HG02610 (cell line): ENCODE measurements at regions not wholly inside any gene's neighbourhood (a gene's known extent, or its start where the extent isn't known, plus 50 kb on each side); places are given as distances from the start of the nearest gene placed in this dataset.
"Not testable (repeated sequence)": the region's sequence is repeated elsewhere in the genome, so short reads cannot be mapped to it uniquely, and the experiment has no call there.

Source experiments
- ATAC-seq: cut with Tn5 transposase; IDR thresholded peaks from one replicate; pipeline ENCODE4 v1.9.1; 2021; ENCODE audit warnings: mild to moderate bottlenecking, moderate library complexity; ENCODE audit not compliant: unreplicated experiment

- no peak for ATAC-seq
Observed at GRCh38 chr3:159340877-159341500, 539.1 kb downstream of the MFSD1 start.

DNA sequence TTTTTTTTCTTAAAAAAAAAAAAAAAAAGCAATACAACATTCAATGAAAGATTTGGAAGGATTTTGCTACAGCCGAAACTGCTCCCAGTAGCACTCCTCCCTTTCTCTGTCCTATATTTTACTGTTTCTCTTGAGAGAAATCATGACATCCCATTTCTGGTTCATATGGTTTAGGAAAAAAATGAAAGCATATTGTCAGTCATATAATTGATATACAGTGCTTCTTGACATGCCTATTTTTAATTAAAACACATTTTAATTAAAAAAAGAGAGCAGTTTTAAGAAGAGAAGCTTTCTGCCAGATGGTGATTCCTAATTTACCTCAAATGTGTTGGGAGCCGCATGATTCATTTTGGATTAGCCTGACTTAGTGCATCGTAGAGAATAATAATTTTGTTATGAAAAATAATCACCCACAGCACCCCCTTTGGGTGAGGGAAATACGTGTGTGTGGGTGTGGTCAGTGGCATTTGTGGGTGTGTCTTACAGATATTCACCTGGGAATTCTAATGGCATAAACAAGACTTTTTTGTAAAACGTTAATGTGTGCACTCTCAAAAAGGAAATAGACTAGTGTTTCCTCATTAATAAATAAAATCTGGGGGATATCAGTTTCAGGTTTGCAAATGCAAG lies 544.5 kb downstream of the MFSD1 start:
- ATAC-seq: no peak

- no peak for ATAC-seq
Observed at GRCh38 chr3:159348431-159348830, 546.6 kb downstream of the MFSD1 start.

DNA sequence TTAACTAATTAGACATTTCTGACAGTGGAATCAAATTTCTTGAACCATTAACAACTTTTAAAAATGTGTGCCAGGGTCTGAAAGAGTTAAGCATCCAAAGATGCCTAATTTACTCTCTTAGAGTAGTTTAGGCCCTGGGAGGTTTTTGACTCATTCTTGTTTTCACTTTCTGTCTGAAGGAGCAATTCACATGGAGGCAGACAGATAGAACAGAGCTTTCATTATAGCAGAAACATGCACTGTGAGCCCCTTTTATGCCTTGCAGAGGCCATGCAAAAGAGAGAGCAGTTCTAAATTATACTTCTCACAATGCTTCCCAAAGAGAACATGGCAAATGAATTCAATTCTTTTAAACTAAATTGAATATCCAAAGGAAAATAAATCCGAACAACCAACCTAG lies 554.8 kb downstream of the MFSD1 start:
- peak; percentile 69 for ATAC-seq

DNA sequence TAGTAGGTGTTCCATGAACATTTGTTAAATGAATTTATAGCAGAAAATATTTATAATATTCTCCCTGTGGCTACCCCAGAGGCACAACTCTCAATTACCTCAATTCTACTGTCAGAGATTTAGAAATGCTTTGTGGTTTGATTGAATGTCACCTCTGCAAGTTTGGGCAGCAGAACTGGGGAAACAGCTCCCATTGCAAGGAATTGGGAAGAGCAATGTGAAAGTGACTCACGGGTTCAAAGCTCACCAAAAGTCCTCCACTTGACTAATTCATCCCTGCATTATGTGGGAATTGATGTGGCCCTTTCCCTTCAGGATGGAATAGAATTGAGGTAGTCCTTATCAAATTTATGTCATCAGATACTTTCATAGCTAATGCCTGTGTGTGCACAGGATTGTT lies 562.7 kb downstream of the MFSD1 start:
- no peak for ATAC-seq

DNA sequence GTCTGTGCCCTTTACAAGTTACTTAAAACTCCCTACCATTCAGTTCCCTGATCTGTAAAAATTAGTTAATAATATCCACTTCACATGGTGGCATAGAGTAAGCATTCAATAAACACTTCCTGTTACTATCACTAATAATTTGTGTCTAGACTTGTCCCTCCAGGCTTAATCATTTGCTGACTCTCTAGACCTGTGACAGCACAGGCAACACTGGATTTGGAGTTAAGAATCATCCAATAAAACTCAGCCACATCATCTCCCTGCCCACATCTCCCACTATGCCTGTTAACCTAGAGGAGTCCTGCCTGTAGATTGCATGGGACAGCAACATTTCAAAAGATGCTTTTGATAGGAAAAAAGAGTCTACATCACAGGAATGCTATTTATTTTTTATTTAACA lies 564.6 kb downstream of the MFSD1 start:
- no peak for ATAC-seq

DNA sequence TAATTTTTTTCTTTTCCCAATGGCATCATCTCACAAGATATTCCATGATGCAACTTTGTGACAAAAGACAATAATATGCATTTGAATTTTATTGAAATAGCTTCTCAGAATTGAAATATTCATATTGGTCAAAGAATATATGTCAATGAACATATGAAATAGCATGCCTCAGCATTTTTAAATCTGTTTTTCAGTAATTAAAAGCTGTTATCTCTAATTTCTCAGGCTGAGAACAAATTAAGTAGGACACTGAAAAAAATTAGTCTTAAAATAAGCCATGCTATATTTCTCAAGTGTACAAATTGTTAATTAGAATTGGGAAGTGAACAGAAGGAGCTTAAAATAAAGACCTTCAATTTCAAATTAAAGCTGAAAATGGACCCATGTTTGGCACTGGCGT lies 570.1 kb downstream of the MFSD1 start:
- no peak for ATAC-seq

GRCh38 chr3:159378396-159379194 lies 576.7 kb downstream of the MFSD1 start:
- no peak for ATAC-seq

GRCh38 chr3:159380891-159381290 lies 579.0 kb downstream of the MFSD1 start:
- no peak for ATAC-seq

DNA sequence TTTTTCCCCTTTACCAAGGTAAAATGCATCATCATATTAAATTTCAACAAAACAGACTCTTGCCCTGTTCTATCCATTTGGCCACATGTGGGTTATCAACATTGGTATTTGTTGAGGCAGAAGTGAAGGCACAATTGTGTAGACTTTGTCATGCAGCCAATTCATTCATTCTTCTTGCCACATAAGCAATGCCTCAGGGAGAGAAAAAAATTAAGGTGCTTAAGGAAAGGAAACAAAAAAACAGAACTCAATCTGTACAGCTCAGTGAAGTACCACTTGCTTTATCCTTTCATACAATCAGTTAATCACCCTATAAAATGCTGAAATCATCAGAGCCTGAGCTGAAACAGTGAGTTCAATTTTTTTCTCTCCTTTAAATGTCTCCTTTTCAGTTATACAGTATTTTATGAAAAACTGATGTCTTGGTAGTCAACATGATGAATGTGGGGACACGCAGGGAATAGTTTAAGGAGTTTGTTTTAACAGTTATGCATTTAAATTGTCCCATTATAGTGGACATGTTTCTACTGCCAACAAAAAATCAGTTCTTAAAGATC lies 588.9 kb downstream of the MFSD1 start:
- ATAC-seq: no peak

DNA sequence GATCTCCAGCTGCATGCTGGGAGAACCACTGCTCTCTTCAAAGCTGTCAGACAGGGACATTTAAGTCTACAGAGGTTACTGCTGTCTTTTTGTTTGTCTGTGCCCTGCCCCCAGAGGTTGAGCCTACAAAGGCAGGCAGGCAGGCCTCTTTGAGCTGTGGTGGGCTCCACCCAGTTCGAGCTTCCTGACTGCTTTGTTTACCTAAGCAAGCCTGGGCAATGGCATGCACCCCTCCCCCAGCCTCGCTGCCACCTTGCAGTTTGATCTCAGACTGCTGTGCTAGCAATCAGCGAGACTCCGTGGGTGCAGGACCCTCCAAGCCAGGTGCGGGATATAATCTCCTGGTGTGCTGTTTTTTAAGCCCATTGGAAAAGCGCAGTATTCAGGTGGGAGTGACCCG lies 591.0 kb upstream of the IL12A start:
- ATAC-seq: not testable (repeated sequence)

- no peak for ATAC-seq
Observed at GRCh38 chr3:159401069-159401468, 587.6 kb upstream of the IL12A start.

DNA sequence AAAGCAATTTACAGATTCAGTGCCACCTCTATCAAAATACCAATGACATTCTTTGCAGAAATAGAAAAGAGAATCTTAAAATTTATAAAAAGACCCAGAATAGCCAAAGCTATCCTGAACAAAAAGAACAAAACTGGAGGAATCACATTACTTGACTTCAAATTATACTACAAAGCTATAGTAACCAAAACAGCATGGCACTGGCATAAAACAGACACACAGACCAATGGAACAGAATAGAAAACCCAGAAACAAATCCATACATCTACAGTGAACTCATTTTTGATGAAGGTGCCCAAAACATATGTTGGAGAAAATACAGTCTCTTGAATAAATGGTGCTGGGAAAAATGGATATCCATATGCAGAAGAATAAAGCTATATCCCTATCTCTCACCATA lies 578.9 kb upstream of the IL12A start:
- not testable (repeated sequence) for ATAC-seq

DNA sequence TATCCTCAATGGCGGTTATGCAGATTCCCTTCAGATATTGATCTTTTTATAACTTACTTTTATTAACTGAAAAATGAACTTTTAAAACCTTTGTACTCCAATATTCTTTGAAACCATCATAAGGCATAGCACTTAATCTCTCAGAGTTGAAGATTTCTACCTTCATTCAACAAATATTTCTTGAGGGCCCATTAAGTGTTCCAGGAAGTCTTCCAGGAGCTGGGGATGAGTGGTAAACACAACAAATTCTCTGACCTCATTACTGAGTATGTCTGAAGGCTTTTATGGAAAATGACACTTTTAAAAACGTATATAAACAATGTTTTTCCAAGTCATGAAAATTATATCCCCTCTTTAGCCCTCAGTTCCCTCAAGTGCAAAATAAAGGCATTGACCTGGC lies 575.3 kb upstream of the IL12A start:
- no peak for ATAC-seq

GRCh38 chr3:159416856-159417255 lies 571.8 kb upstream of the IL12A start:
- ATAC-seq: no peak

- ATAC-seq: no peak
Observed at GRCh38 chr3:159417761-159418160, 570.9 kb upstream of the IL12A start.

GRCh38 chr3:159418571-159419526 lies 569.8 kb upstream of the IL12A start:
- no peak for ATAC-seq

DNA sequence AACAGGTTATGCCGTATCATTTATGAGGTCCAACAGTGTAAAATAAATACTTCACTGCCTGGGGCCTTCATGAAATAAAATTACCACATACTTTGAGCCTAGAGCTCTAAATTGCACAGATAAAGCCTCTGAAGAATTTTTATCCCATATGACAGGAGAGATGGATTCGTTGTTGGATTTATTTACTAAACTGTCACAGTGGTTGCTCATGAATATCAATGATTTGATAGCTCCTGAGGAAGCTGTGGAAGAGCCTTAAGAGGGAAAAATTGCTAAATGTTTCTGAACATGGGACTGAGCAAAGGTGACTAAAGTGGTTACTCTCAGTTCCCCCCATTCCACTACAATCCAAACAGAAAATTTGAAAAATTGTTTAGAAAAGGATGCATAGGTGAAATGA lies 558.9 kb upstream of the IL12A start:
- no peak for ATAC-seq

DNA sequence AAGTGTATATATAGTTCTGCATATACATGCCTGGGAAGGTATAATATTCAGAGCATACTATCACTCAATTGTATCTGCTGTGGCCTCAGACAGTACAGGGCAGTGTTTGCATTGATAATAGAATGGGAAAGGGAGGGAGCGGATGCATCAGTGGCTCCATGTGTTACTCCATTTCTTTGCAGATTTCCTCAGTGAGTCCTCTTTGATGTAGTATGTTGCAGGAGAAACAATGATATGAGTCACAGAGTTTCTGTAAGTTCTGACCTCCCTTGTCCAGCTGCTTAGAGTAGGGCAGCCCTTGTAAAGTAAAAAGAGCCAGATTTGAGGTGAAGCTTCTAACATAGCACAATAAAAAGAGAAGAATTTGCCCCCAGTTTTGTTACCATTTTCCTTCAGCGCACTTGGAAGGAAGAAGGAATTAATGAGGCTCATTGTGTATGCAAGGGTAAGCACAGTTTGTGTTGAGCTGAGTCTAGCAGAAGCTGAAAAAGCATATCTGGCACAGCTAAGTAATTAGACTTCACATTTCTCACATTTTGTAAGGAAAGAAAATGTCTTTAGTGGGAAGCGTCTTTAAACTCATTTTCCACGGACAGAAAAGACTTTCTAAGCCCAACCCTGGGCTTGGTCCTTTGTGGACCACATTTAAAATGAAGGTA lies 555.8 kb upstream of the IL12A start:
- no peak for ATAC-seq

GRCh38 chr3:159439346-159439745 lies 549.3 kb upstream of the IL12A start:
- ATAC-seq: no peak
